ENCODE measurements at regions not wholly inside any gene's neighbourhood (a gene's known extent, or its start where the extent isn't known, plus 50 kb on each side); places are given as distances from the start of the nearest gene placed in this dataset.
A peak's percentile ranks its signal among the peaks of the same experiment; 100 is the strongest.
"Not testable (repeated sequence)": the region's sequence is repeated elsewhere in the genome, so short reads cannot be mapped to it uniquely, and the experiment has no call there.

- Histone ChIP-seq H2BK12ac (ENCODE audit: insufficient read length, low read depth, low read length) (no peak overlapping the region), H2AFZ (ENCODE audit: low read length) (no peak overlapping the region), H4K8ac (replicated peaks; ENCODE audit: insufficient read length, low read depth, low read length) (no peak overlapping the region), H2BK20ac (ENCODE audit: low read depth, low read length, poor library complexity, severe bottlenecking) (no peak overlapping the region), H3K14ac (ENCODE audit: insufficient read depth, low read length) (no peak overlapping the region), H3K79me1 (ENCODE audit: insufficient read depth, low read depth, low read length, poor library complexity, severe bottlenecking) (no peaks in the 10 kb centered on the region), H2AK5ac (ENCODE audit: insufficient read length, low read length) (no peak overlapping the region), H3K18ac (ENCODE audit: insufficient read length, low read depth, low read length) (no peak overlapping the region), H4K20me1 (ENCODE audit: control insufficient read depth, insufficient read depth, insufficient read length) (no peaks in the 10 kb centered on the region), H3T11ph (ENCODE audit: low read length) (no peak overlapping the region), H4K91ac (ENCODE audit: insufficient read length, low read depth, low read length) (no peak overlapping the region), H3K23me2 (ENCODE audit: insufficient read length, low read depth, low read length, poor library complexity, severe bottlenecking) (no peaks in the 10 kb centered on the region), H3K79me2 (ENCODE audit: insufficient read depth, low read length) (no peaks in the 10 kb centered on the region), H3K4ac (ENCODE audit: low read depth, low read length) (no peak overlapping the region), H3K4me1 (ENCODE audit: insufficient read depth, low read length) (no peaks in the 10 kb centered on the region), H2BK15ac (ENCODE audit: low read depth, low read length) (no peak overlapping the region), H3K27ac (ENCODE audit: insufficient read length, low read depth, low read length) (no peak overlapping the region), H3K27me3 (ENCODE audit: insufficient read depth, low read length) (no peaks in the 10 kb centered on the region), H3K23ac (ENCODE audit: insufficient read length, low read depth, low read length) (no peak overlapping the region), H4K5ac (ENCODE audit: insufficient read length, low read depth, low read length) (no peak overlapping the region), H2BK5ac (ENCODE audit: insufficient read length, low read length) (no peak overlapping the region), H3K9ac (ENCODE audit: extremely low read depth, insufficient read length, low read length) (no peak overlapping the region), H3K9me3 (ENCODE audit: control insufficient read depth, low read depth, low read length) (no peaks in the 10 kb centered on the region), H3K4me2 (ENCODE audit: insufficient read depth, insufficient read length, low read length) (no peak overlapping the region), H3K56ac (ENCODE audit: insufficient read length, low read depth, low read length) (no peak overlapping the region), H2BK120ac (ENCODE audit: low read depth, low read length, poor library complexity, severe bottlenecking) (no peak overlapping the region)
- Mint-ChIP-seq H3K27me3 (ENCODE audit: low read depth) (no peaks in the 10 kb centered on the region), H3K27ac (no peak overlapping the region), H3K9me3 (peaks cover 0 to 8% of the 10 kb centered on the region in 2 experiments; a peak in 4 of 5 replicates), H3K36me3 (ENCODE audit: insufficient read depth in 1 of 3, low read depth in 3 of 3) (peaks cover 0 to 5% (median 3%) of the 10 kb centered on the region in 3 experiments; a peak in 3 of 7 replicates), H3K4me1 (peaks cover 5 to 11% of the 10 kb centered on the region in 2 experiments), H3K4me3 (no peak overlapping the region)
- peak; percentile 72 for DNase-seq
- TF ChIP-seq CTCF (conservative IDR thresholded peaks at IDR 0.05): peak; percentile 88
- no CpG with 5 or more reads among the region's 5 CpGs for WGBS (ENCODE audit: extremely low coverage, insufficient read length, low lambda C conversion rate)
Measured at GRCh38 chr18:73520229-73520628, 627.4 kb downstream of the FBXO15 start.

- H3K9me3 Mint-ChIP-seq; H3K27me3 Mint-ChIP-seq (ENCODE audit: low read depth): not testable (repeated sequence)
Measured at GRCh38 chr18:73516056-73516455, 631.6 kb downstream of the FBXO15 start.

More at GRCh38 chr18:73516056-73516455, 631.6 kb downstream of the FBXO15 start:
- H3K4me3 Mint-ChIP-seq; H3K56ac ChIP-seq (ENCODE audit: insufficient read length, low read depth, low read length); H3K79me1 ChIP-seq (ENCODE audit: insufficient read depth, low read depth, low read length, poor library complexity, severe bottlenecking); H4K20me1 ChIP-seq (ENCODE audit: control insufficient read depth, insufficient read depth, insufficient read length); H3K4me2 ChIP-seq (ENCODE audit: insufficient read depth, insufficient read length, low read length); H2BK15ac ChIP-seq (ENCODE audit: low read depth, low read length); H3K27ac ChIP-seq (ENCODE audit: insufficient read length, low read depth, low read length); H2BK5ac ChIP-seq (ENCODE audit: insufficient read length, low read length); H3K4me1 ChIP-seq (ENCODE audit: insufficient read depth, low read length); H2BK20ac ChIP-seq (ENCODE audit: low read depth, low read length, poor library complexity, severe bottlenecking); H2AK5ac ChIP-seq (ENCODE audit: insufficient read length, low read length); H3K14ac ChIP-seq (ENCODE audit: insufficient read depth, low read length); H2BK120ac ChIP-seq (ENCODE audit: low read depth, low read length, poor library complexity, severe bottlenecking); H3K23me2 ChIP-seq (ENCODE audit: insufficient read length, low read depth, low read length, poor library complexity, severe bottlenecking); H3K79me2 ChIP-seq (ENCODE audit: insufficient read depth, low read length); DNase-seq; H3K9me3 ChIP-seq (ENCODE audit: control insufficient read depth, low read depth, low read length); H3K36me3 Mint-ChIP-seq (ENCODE audit: insufficient read depth in 1 of 3, low read depth in 3 of 3); H2AFZ ChIP-seq (ENCODE audit: low read length); H4K91ac ChIP-seq (ENCODE audit: insufficient read length, low read depth, low read length); H3K27me3 ChIP-seq (ENCODE audit: insufficient read depth, low read length); H2BK12ac ChIP-seq (ENCODE audit: insufficient read length, low read depth, low read length); H3T11ph ChIP-seq (ENCODE audit: low read length); H3K18ac ChIP-seq (ENCODE audit: insufficient read length, low read depth, low read length); H4K8ac ChIP-seq (replicated peaks; ENCODE audit: insufficient read length, low read depth, low read length); H3K4me1 Mint-ChIP-seq; H3K4ac ChIP-seq (ENCODE audit: low read depth, low read length); H4K5ac ChIP-seq (ENCODE audit: insufficient read length, low read depth, low read length); H3K27ac Mint-ChIP-seq; H3K9ac ChIP-seq (ENCODE audit: extremely low read depth, insufficient read length, low read length); H3K23ac ChIP-seq (ENCODE audit: insufficient read length, low read depth, low read length): not testable (repeated sequence)
- no CpG with 5 or more reads among the region's 2 CpGs for WGBS (ENCODE audit: extremely low coverage, insufficient read length, low lambda C conversion rate)

Measured in H9 (cell line).